NCI-H226 (cell line): ENCODE measurements at regions not wholly inside any gene's neighbourhood (a gene's known extent, or its start where the extent isn't known, plus 50 kb on each side); places are given as distances from the start of the nearest gene placed in this dataset.
"Not testable (repeated sequence)": the region's sequence is repeated elsewhere in the genome, so short reads cannot be mapped to it uniquely, and the experiment has no call there.

Experiments
- DNase-seq: peaks from one replicate; pipeline ENCODE4 v3.0.0-alpha.2; 2015

DNA sequence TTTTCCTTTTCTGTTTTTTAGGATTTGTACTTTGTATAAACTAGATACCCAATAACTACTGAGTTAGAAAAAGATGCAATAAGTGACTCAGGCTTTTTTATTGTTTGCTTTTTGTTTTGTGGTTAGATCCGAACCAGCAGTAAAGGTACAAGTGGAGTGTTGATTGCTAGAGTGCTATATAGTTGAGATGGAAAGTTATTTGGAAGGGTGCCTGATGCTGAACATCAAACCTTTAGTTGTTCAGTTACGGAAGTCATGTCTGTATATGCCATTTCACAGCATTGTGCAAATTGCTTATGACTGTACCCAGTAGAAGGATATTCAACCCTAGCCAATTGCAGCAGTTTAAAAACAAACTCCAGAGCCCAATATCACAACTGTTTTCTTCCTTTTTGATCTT, 285.1 kb downstream of the MAT2B start:
- DNase-seq = no peak

DNA sequence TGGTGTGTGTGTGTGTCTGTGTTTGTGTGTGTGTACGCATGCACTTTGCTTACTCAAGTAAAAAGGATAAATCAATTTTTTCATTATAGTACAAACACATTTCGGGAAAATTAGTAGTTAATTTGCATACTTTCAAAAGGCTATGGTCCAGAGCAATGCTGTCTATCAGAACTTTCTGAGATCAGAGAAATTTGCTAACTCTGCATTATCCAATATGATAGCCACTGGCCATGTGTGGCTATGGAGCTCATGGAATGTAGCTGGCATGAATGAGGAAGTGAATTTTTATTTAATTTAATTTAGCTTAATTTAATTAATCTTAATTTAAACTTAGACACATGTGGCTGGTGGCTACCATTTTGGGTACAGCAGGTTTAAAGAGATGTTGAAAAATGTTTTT, 289.6 kb downstream of the MAT2B start:
- DNase-seq = no peak

DNA sequence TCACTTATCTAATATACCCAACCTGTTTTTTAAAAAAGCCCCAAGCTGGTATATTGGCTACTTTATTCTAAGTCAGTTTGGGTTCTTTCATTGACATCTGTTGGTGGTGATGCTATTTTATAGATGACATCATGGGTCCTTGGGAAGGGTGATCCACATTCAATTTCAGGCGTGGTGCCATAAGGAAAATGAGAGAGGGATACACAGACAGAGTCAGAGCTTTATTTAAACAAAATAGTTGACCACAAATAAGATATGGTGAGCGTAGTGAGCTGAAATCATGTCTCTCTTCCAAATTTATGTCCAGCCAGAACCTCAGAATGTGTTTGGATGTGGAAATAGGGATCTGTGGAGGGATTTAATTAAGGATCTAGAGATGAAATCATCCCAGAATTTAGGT, 302.4 kb downstream of the MAT2B start:
- DNase-seq = no peak

DNA sequence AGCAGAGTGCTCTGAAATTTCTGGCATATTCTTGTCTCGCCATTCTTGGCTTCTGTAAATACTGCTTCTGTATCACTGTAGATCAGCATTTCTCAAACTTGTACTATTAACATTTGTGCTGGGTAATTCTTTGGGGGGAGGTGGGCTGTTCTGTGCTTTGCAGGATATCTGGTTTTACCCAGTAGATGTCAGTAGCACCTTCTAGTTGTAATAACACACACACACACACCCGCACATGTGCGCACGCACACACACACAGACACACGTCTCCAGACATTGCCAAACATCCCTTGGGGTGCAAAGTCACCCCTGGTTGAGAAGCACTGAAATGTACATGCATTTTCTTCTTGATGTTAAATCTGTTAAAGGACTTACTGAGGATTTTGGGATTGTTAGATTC, 304.1 kb downstream of the MAT2B start:
- no peak for DNase-seq

DNA sequence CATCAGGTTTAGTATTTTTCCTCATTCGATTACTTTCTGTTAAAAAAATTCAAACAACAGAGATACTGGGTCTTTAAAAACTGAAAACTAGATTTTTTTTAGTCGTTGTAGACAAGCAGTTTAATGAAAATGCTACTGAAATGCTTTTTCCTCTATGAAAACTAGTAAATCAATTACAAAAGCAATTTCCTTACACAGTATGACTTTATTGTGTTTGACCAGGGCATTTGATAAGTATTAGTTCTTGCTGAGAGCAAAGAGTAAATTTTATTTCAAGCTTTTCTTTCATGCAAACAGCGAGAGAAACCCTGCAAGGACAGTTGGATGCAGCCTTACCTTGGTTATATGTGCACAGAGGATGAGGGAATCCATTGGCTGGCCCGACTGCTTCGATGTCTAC, 308.5 kb downstream of the MAT2B start:
- DNase-seq = no peak

DNA sequence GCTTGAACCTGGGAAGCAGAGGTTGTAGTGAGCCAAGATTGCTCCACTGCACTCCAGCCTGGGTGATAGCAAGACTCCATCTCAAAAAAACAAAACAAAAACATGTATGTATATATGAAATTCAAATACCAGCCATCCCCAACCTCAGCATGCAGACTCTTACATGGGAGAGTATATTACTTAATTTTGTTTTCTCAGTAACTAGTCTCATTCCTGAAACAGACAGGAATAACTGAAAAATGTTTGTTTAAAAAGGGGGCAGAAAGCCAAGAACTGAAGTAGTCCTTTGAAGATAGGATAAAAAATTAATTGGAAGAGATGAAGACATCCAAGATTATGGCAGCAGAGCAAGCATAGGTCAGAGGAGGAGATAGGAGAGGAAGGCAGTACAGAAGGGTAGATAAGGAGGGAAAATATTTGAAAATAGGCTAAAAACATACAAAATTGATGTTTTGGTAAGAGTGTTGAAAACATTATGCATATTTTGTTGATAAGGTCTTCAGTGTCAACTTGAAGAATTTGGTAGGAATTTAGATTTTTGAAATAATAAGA, 309.9 kb downstream of the MAT2B start:
- peak; percentile 16 for DNase-seq

DNA sequence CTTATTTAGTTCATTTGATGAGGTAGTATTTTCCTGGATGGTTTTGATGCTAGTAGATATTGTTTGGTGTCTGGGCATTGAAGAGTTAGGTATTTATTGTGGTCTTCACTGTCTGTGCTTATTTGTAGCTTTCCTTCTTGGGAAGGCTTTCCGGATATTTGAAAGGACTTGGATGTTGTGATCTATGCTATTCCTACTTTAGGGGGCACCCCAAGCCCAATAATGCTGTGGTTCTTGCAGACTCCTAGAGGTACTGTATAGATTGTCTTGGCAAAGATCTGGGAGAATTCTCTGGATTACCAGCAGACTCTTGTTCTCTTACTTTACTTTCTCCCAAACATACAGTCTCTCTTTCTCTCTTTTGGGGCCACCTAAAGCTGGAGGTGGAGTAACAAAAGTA, 315.7 kb downstream of the MAT2B start:
- DNase-seq = no peak

DNA sequence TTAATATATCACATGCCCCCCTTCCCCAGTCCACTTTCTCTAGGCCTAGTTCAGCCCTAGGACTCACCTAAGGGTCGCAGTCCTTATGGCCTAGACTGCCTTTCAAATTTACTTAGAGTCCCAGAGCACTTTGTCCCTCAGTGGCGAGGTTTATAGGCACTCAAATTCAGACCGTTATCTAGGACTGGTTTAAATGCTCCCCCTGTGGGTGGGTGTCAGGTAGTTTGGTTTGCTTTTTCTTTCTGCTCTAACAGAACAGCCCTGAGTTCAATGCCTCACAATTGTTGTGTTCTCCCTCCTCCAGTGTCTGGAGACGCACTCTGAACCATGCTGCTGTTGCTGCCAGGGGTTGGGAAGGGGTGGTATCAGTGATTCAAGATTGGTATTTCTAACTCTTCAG, 317.1 kb downstream of the MAT2B start:
- no peak for DNase-seq

DNA sequence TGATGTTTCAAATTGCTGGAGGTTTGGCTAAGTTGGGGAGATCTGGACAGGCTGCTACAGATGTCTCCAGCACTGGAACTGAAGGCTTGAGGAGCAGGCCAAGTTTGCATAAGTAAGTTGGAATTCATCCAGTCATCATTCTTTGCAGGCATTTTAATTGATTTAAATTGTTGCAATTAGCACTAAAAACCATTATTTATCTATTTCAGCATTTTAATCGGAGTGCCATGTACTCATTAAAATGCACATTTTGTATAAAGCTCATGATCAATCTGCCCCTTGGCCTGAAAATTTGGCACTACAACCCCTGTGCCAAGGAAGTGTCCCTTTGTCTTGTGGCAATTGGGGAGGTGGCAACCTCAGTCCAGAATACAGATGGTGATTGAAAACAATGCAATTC, 320.2 kb downstream of the MAT2B start:
- no peak for DNase-seq

DNA sequence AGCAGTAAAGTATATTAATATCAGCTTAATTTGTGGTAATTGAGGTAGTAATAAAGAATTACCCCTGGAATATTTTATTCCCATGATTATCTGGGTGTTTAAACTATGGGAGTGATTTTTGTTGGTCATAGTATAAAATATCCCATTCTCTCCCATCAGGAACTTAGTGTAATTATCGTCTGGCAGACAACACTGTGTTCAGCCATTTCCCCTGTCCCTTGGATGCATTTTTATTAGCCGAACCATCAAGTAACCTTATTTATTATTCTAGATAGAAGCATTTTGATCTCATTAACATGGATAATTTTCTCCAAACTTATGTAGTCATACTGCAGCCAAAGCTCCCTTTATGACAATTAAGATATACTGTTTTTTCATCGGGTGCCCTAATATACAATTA, 320.8 kb downstream of the MAT2B start:
- DNase-seq = no peak

DNA sequence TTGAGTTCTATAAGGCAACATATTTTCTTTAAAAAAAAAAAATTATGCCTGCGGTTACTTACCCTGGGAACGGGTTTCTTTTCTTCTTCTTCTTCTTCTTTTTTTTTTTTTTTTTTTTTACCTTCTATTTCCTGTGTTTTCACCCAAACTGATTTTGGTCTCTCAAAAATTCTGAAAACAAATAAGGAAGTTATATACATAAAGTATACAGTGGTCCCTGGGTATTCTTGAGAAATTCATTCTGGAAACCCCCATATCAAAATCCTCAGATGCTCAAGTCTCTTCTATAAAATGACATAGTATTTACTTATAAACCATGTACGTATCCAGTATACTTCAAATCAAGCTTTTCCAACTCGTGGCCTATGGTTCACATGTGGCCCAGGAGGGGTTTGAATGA, 326.7 kb downstream of the MAT2B start:
- no peak for DNase-seq

DNA sequence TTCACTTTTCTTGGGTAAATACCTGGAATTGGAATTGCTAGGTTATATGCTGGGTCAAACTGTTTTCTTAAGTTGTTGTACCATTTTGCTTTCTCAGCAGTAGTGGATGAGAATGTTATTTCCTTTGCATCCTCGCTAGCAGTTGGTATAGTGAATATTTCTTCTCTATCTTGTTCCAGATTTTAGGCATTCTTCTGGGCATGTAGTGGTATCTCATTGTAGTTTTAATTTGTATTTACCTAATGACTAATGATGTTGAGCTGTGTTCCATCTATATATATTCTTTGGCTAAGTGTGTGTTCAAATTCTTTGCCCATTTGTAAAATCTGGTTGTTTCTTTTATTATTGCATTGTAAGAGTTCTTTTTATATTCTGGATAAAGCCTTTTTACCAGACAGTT, 333.3 kb downstream of the MAT2B start:
- DNase-seq = no peak

DNA sequence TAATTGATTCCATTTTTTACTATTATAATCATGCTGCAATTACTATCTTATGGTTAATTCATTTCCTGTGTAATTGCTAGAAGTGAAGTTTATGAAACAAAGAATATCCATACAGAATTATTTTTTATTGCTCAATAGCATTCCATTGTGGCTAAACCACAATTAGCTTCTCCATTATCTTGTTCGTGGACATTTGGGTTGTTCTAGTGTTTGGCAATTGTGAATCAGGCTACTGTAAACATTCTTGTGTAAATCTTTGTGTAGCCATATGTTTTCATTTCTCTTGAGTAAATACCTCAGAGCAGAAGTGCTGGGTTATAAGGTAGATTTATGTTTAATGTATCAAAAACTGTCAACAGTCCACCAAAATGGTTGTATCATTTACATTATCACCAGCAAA, 341.1 kb downstream of the MAT2B start:
- DNase-seq = peak; percentile 7

DNA sequence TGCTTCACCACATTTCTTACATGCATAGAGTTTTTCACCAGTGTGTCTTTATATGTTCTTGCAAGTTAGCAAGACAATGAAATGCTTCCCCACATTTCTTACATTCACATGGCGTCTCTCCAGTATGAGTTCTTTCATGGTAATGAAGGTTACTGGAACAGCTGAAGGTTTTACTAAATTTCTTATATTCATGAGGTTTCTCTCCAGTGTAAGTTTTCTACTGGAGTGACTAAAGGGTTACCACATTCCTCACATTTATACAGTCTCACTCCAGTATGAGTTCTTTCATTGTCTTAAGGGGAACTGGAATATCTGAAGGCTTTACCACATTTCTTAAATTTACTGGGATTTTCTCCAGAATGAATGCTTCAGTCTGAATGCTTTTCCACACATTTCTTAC, 350.3 kb downstream of the MAT2B start:
- no peak for DNase-seq

DNA sequence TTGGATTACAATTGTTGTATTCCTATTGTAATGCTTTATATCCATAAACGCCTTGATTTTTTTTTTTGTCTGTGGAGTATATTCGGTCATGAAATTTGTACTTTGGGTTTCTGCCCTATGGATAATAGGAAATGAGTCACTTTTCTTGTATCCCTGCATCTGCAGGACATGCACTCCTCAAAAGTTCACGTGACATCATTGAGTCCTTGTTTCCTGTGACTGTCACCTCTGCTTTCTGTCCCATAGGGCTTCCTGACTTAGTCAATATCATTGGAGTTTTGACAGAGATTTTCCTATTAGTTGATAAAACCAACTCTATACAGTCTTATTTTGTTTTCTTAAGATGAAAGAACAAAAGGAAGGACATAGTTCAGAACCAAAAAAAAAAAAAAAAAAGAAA, 356.3 kb downstream of the MAT2B start:
- no peak for DNase-seq

DNA sequence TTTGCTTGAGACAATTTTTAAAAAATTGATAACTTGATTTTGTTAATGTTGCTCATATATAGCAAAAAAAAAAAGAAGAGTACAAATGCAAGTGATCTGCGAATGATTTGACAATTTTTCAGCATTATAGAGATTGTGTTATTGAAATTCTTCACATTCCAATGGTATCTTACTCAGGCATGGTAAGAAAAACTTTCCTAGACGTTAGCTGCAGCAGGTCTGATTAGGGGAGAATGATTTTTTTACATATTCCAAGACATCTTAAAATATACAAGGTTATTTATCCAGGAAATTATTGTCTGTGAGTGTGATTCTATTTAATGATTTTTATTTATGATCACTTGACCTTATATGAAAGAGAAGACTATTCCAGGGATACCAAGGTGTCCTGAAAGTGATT, 361.9 kb downstream of the MAT2B start:
- peak; percentile 54 for DNase-seq

DNA sequence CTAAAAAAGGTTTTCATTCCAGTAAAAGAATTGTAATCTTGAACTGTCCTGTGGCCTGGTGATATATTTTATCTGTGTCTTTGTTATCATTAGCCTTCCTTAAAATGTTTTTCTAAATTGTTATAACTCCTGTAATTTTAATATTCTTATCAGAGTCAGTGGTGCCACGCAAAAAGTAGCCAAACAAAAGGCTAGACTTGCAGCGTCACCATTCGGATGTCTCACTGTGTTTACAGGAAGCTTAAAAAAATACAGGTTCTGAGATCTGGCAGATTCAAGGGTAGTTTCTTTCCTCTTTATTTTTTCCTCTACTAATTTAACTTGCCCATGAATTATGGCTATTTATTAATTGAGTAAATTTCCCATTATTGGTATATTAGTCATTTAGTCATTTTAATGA, 362.3 kb downstream of the MAT2B start:
- DNase-seq = peak; percentile 19

DNA sequence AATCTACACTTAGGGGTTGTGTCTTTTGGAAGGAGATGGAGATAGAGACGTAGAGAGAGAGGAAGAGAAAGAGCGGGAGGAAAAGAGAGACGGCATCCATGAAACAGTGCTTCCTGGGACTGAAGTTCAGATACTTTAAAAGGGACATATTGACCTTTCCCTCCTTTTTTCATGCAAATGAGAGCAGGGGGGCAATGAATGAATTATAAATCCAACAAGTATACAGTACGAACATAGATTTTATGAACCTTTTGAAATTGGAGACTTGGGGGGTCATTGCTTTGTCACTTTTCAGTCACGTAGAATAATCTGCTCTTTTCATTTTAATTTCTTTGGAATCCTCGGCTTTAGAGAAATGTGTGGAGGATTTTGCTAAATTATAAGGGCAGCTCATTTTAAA, 364.2 kb downstream of the MAT2B start:
- DNase-seq = no peak

DNA sequence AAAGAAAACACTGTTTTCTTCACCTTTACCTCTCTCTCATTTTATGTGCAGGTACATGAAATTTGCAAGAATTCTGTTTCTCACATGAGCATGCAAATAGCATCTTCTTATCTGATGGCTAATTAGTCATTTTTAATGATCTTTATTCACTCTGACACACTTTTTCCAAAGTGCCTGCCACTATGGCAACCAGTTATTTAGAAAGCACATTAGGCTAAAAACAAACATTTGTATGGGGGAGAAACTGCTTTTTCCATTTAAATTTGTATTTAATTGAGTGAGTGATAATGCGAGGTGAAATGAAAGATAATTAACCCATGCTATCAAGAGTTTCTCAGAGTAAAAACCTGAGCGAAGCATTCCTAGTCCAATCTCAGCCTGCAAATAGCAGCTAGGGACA, 365.0 kb downstream of the MAT2B start:
- no peak for DNase-seq

DNA sequence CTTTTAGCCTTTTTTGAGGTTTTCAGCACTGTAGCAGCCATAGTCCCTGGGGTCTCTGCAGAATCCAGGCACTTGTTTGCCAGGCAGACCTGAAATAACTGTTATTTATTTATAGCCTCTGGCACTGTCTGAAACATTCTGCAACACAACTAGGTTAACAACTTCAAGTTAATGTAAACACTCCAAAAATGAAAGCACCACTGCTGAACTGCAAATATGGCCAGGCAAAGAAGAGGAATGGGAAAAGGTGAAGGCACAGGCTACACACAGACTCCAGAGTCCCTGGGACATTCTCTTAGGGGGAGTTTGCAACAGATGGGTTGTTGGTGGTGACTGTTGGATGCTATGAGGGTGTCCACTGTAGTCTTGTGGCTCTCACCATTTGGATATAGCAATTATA, 369.0 kb downstream of the MAT2B start:
- no peak for DNase-seq

DNA sequence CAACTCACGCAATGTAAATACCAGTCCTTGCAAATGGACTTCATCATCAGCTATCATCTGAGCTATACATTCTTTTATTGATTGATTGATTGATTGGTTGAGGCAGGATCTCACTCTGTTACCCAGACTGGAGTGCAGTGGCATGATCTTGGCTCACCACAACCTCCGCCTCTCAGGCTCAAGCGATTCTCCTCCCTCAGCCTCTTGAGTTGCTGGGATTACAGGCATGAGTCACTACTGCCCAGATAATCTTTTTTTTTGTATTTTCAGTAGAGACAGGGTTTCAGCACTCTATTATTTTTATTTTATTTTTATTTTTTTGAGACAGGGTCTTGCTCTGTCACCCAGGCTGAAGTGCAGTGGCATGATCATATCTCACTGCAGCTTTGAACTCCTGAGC, 369.5 kb downstream of the MAT2B start:
- DNase-seq = not testable (repeated sequence)

DNA sequence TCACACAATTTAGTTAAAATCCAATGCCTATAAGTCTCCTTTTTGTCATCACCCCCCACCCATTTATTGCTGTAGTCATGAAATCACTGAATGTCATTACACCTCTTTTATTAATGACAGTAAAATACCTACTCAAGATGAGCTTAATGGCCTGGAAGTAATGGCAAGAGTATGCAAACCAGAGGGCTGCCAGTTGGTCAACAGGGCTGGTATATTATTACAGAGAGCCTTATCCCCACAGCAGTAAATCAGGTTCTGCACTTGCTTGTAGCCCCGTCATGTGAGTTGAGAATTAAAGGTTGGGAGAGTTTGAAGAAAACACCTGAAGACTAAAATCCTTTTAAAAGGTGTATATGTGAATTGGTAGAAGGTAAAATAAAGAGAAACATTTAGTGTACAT, 372.4 kb downstream of the MAT2B start:
- no peak for DNase-seq

DNA sequence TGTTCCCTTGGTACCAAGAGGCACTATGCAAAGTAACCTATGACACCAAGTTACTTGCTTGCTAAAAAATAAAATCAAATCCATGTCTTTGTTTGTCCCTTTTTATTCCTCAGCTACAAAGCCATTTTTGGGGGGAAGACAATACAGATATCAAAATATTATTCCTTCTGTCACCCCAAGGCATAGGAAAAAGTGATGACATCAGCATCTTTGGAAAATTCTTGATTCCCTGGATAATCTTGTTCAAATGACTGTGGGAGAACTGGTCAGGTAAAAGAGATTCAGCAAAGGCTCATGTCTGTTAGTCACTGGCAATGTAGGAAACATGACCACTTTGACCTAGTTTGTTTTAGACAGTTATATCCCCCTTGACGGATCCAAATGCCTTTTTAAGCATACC, 373.1 kb downstream of the MAT2B start:
- no peak for DNase-seq

DNA sequence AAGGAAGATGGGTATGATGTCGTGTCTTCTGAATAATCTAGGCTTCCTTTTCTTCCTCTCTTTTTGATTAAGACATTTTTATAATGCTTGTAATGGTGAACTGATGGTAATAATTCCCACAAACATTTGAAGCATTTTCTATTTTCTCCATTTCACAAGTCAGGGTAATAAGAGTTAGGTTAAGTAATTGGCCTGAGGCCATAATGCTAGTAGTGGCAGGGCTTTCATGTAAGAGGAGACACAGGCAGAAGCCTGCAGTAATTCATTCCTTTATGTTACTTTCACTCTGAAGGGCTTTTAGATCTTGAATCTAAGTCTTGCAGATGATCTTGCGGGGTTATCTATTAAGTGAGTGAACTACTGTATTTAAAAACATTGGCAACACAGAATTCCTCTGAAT, 374.9 kb downstream of the MAT2B start:
- DNase-seq = peak; percentile 37

DNA sequence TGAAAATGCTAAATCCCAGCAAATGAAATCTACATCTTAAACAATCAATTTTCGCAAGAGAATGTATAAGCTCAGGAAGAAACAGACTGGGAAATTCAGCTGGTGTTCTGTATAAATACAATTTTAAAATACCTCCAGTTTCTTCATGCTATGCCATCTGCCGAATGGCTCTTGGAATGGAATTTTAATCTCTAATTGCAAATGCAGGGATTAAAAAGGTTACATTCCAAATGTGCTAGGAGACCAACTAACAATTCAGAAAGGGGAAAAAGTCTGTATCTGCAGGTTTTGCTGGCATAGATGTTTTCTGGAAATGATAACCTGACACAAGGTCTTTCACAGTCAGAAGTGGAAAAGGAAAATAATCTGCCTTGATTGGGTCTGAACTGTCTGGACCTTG, 379.7 kb downstream of the MAT2B start:
- DNase-seq = no peak

DNA sequence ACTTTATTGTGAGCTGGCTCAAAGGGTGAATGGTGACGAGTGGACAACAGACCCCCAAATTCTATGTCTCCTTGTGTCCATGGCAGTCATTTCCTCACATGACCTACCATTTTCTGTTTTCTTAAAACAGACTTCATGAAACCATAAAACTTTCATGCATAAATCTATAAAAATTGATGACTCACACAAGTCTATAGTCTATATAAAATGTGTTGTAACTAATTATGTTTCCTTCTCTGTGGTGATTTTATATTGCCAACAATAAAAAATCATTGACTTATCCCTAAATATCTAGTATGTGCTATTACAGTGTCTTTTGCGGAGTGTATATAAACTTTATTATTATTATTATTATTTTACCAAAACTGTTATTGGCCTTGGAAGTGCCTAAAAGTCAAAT, 382.4 kb downstream of the MAT2B start:
- no peak for DNase-seq
